Islet precursor cell (in vitro differentiated cells): ENCODE measurements at regions not wholly inside any gene's neighbourhood (a gene's known extent, or its start where the extent isn't known, plus 50 kb on each side); places are given as distances from the start of the nearest gene placed in this dataset.

ENCODE experiments used
- DNase-seq: peaks from one replicate; pipeline ENCODE4 v3.0.0-alpha.2; 2018

GRCh38 chr7:98463837-98464557 lies 63.1 kb upstream of the BAIAP2L1 start:
- DNase-seq, result no peak

GRCh38 chr7:98462911-98463633 lies 62.2 kb upstream of the BAIAP2L1 start:
- no peak for DNase-seq

GRCh38 chr7:98460902-98461301 lies 60.0 kb upstream of the BAIAP2L1 start:
- DNase-seq, result no peak

GRCh38 chr7:98459529-98459928 lies 58.6 kb upstream of the BAIAP2L1 start:
- no peak for DNase-seq

GRCh38 chr7:98458090-98458875 lies 57.4 kb upstream of the BAIAP2L1 start:
- DNase-seq, result no peak

GRCh38 chr7:98456866-98457265 lies 56.0 kb upstream of the BAIAP2L1 start:
- DNase-seq, result no peak

GRCh38 chr7:98452791-98453190 lies 51.9 kb upstream of the BAIAP2L1 start:
- no peak for DNase-seq
